Tongue (tissue), 1 donor: ENCODE measurements at regions not wholly inside any gene's neighbourhood (a gene's known extent, or its start where the extent isn't known, plus 50 kb on each side); places are given as distances from the start of the nearest gene placed in this dataset.
"Not testable (repeated sequence)": the region's sequence is repeated elsewhere in the genome, so short reads cannot be mapped to it uniquely, and the experiment has no call there.

ENCODE experiments used
- DNase-seq: peaks from one replicate; pipeline ENCODE4 v3.0.0-alpha.2; 2015

- DNase-seq, result no peak
Measured at GRCh38 chr18:59800897-59801296, 98.9 kb upstream of the PMAIP1 start.

DNA sequence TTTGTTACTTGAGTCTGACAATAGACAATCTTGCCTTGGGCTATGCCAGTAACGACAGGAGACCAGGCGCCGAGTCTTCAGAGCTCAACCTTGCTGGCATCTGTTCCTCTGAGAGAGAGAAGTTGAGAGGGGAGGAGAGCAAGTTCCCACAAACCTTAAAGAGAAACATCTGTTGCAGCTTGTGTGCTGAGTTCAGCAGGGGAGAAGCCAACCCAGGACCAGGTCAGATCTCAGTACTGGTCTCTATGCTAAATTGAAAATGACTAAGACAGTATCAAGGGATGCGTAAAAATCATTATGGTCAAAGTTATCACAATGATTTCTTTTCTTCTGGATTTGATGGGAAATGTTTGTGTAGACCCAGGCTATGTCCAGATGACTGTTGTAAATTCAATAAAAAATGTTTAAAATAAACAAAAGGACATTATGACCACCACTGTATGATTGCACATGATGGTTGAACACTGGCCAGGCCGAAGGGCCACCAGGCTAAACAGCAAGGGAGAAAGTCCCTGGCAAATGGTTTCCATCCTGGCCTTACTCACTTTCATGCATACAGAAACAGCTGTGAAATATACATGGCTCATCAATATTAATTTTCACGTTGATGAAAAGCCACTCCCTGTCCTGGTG lies 100.3 kb upstream of the PMAIP1 start:
- no peak for DNase-seq

- no peak for DNase-seq
Measured at GRCh38 chr18:59795882-59796281, 98.7 kb upstream of the CCBE1 start.

DNA sequence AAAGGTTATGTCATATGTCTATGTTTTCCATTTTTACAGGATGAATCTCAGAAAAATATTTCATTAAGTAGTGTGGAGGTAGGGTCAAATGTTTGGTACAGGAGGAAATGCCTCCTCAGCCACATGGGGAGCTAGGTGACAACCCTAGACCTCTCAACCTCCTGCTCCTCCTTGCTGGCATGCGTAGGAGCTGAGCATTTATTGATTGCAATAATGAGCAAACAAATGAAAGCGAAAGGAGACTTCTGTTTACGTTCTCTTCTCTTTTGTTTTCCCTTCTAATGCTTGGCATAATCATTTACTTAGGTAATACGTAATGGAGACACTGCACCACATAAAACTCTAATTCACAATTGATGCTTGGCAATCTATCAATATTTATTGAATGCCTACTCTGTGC lies 95.1 kb upstream of the CCBE1 start:
- DNase-seq, result no peak

DNA sequence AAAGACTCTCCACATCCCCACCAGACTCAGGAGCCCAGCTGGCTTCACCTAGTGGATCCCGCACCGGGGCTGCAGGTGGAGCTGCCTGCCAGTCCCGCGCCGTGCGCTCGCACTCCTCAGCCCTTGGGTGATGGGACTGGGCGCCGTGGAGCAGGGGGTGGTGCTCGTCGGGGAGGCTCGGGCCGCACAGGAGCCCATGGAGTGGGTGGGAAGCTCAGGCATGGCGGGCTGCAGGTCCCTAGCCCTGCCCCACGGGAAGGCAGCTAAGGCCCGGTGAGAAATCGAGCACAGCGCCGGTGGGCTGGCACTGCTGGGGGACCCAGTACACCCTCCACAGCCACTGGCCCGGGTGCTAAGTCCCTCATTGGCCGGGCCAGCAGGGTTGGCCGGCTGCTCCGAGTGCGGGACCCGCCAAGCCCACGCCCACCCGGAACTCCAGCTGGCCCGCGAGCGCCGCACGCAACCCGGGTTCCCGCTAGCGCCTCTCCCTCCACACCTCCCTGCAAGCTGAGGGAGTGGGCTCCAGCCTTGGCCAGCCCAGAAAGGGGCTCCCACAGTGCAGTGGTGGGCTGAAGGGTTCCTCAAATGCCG lies 93.2 kb upstream of the CCBE1 start:
- DNase-seq, result not testable (repeated sequence)

DNA sequence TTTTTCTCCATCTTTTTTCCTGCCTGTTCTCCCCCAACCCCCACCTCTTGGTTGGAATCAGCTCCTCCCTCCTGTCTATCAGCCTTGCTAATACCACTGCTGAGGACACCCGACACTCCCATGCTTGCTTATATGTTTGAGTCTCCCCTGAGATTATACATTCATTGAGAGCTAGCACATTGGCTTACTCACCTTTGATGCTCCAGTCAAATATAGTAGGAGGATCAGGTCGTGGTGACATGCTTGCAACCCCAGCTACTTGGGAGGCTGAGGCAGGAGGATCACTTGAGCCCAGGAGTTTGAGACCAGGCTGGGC lies 91.5 kb upstream of the CCBE1 start:
- DNase-seq, result no peak

GRCh38 chr18:59787998-59788790 lies 91.0 kb upstream of the CCBE1 start:
- DNase-seq, result no peak

DNA sequence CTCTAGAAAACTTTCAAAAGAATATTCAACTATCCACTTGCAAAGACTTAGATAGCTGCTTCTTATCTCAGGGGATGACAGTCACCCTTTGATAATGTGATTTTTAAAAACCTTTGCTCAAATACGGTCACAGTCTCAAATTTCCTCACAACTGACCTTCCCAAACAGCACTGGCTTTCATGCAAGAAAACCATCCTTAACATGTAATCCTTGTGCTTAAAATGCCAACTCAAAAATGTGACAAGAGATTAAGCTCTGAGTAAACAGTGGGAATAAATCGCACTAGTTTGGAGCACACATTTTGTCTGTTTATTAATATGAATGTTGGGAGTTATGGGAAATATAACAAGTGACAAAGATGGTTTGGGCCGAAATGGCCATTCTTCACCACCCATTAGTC lies 87.5 kb upstream of the CCBE1 start:
- DNase-seq, result no peak

- DNase-seq, result peak; percentile 38
Measured at GRCh38 chr18:59783138-59783537, 85.9 kb upstream of the CCBE1 start.

GRCh38 chr18:59779979-59780378 lies 82.8 kb upstream of the CCBE1 start:
- DNase-seq, result no peak

- DNase-seq, result no peak
Measured at GRCh38 chr18:59778434-59778833, 81.2 kb upstream of the CCBE1 start.

- DNase-seq, result no peak
Measured at GRCh38 chr18:59777636-59778035, 80.4 kb upstream of the CCBE1 start.

DNA sequence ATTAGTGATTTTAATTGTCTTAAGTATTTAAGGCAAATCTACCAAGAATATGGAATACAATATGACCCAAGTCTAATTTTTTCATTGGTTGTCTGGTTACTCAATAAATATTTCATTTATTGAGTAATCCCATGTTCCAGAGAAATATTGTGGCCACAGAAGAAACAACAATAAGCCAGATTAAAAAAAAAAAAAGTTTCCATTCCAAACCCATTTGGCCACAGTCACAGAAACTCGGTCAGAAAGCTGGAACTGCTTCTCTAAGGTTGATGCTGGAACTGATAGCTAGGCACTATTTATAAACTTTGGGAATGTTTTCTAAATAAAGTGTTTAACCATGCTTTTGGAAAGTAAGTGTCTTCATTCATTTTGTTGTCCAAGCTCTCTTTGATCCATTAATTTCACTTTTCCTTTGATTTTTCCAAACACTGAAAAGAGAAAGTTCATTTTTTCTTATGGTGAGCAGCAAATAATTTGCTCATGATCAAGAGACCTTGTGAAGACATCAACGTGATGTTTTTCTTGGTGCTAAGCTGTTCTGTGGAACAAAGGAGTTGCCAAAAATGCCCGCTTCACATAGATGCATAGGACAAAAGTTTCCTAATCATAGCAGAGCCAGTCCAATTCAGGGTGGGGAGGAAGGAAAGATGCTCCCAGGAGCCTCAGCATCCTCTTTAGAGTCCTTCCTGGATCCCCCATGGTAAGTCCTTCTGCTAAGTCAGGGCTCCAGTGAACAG lies 72.1 kb upstream of the CCBE1 start:
- DNase-seq, result no peak

- no peak for DNase-seq
Measured at GRCh38 chr18:59768409-59768808, 71.2 kb upstream of the CCBE1 start.

DNA sequence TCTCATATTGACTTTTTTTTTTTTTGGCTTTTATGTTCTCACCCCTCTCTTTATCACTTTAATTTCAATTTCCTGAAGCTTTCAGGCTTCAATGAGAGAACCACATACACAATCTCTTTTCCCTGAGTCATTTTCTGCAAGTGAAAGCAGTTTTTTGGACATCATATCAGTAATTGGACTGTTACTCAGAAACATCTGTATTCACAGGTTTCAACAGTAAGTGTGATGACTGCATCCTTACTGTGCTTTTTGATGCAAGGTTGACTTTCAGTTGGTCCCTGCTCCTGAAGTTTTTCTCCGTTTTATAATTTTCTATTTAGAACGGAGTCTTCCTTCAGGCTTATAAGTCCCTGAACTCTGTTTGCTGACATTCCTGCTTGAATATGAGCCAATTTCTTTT lies 70.5 kb upstream of the CCBE1 start:
- no peak for DNase-seq

GRCh38 chr18:59765343-59765742 lies 68.1 kb upstream of the CCBE1 start:
- DNase-seq, result no peak

DNA sequence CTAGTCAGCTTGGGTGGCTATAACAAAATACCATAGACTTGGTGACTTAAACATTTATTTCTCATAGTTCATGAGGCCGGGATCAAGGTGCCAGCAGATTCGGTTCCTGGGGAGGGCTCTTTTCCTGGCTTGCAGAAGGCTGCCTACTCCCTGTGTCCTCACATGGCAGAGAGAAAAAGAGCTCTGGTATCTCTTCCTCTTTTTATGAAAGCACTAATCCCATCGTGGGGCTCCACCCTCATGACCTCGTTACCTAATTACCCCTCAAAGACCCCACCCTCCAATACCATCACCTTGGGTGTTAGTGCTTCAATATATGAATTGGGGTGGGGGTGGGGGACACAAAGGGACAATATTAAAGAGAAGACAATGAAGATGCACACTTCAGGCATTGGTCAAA lies 67.1 kb upstream of the CCBE1 start:
- DNase-seq, result no peak

DNA sequence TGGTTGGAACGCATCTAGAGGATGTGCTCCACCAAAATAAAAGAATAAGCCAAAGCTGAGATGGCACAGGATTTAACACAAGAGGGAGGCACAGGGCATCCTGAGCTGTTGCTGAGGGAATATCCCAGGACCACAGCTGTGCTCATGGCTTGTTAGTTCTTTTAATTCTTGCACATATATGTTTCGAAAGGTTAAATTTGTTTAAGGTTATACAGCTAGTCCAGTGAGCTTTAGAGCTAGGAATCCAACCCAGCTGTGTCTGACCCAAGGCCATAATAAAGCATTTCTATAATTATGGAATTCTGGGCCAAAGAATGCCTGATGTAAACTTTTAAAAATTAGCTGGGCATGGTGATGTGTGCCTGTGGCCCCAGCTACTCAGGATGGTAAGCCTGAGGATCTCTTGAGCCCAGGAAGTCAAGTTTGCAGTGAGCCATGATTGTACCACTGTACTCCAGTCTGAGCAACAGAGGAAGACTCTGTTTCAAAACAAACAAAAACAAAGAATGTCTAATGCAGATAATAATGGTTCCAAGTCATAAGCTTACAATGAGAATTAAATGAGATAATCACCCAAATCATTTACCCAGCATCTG lies 66.4 kb upstream of the CCBE1 start:
- no peak for DNase-seq

DNA sequence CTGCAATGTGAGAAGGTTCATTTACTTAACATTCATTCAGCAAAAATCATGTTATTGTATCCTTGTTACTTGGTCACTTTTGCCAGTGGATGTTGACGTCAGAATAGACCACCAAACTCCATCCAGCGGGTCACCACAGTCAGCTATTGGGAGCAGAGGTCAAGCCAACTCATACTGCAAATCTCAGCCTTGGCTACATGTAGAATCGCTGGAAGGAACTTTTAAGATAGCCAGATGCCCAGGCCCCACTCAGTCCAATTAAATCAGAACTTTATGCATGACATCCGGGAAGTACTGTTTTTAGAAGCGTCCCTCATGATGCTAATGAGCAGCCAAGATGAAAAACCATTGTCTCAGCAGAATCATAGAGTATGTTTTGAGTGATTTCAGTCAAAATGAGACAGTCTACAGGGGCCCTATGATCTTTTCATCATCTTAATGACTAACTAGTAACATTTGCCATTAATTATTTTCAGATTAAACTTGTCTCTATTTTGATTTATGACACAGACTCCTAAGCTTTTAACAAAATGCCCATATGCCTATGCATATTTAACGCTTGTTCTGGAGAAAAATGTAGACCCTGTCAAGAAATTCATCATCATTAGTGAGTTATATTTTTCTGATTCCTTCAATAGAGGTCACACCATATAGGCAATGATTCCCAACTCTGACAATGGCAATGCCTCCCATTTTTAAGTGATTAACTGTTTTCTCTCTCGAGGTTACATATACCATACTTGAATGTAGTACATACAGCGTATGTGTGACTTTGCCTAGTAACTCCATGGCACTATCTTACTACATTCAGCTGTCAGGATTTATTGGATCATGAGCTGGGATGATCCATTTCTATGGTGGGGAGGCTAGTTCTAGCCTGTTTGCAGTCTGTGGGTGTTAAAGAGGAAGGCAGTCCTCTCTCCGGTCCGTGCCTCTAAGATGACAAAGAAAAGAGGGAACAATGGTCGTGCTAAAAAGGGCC lies 63.7 kb upstream of the CCBE1 start:
- DNase-seq, result no peak

DNA sequence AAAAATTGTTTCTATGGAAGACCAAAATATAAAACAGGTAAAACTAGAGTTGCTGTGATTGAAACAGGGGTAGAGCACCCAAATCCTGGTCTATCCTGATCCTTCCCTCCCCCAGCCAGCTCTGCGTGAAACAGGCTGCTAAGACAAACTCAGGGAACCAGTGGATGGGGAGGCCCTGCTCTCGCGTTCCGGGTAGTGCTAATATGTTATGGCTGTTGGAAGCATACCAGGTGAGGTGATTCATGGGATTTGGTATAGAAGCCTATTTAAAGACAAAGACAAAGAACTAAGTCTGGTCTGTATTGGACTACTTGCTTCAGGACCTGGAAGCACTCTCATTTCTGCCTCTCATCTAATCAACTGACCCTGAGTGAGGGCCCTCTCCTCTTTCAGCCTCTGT lies 63.0 kb upstream of the CCBE1 start:
- DNase-seq, result no peak

DNA sequence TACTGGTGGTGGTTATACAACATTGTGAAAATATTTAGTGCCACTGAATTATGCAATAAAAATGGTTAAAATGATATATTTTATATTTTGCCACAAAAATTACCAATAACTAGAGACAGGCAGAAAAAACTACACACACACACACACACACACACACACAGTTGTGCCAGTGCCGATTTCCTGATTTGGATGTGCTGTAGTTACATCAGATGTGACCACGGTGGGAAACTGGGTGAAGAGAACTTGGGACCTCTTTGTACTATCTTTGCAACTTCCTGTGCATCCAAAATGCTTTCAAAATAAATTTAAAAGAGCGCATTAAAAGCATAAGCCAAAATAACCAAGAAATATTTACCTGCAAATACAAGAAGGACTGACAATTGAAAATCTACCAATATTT lies 61.6 kb upstream of the CCBE1 start:
- no peak for DNase-seq

DNA sequence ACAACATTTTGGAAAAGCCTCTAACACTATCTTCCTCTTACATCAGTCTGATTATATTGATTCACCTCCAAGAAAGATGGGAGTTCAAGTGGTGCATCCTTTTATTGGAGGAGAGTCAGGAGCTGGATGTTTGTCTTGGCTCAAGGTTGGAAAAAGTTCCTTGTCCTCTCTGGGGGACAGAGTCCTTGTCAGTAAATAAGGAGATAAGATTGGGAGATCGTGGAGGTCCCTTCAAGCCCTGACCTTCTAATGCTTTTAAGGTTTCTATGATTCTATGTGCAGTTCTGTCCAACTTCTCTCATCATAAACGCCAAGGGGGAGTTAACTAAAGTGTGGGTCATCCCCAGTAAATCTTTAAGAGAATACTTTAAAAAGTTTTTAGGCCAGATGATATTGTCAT lies 60.9 kb upstream of the CCBE1 start:
- no peak for DNase-seq
